ENCODE measurements at regions not wholly inside any gene's neighbourhood (a gene's known extent, or its start where the extent isn't known, plus 50 kb on each side); places are given as distances from the start of the nearest gene placed in this dataset.

- no peak for TF ChIP-seq CTCF (IDR thresholded peaks at IDR 0.05)
- intact Hi-C loops (cut with DNase I): no loop called here
- no peak overlapping the region for H3K27ac ChIP-seq
- no peaks in the 10 kb centered on the region for H3K9me3 ChIP-seq
- H3K4me3 ChIP-seq: no peak overlapping the region
- DNase-seq (ENCODE audit: low spot score in 2 of 2): no peak
- H3K27me3 ChIP-seq: no peaks in the 10 kb centered on the region
- no peaks in the 10 kb centered on the region for H3K36me3 ChIP-seq
- H3K4me1 ChIP-seq: no peaks in the 10 kb centered on the region
Measured at GRCh38 chr1:5803851-5804250, 188.4 kb downstream of the NPHP4 start.

- Histone ChIP-seq H3K4me1 (no peaks in the 10 kb centered on the region), H3K27me3 (no peaks in the 10 kb centered on the region), H3K27ac (no peak overlapping the region), H3K4me3 (no peak overlapping the region), H3K36me3 (no peaks in the 10 kb centered on the region), H3K9me3 (no peaks in the 10 kb centered on the region)
- no peak for DNase-seq (ENCODE audit: low spot score in 2 of 2)
- intact Hi-C loops (cut with DNase I): no loop called here
- TF ChIP-seq CTCF (IDR thresholded peaks at IDR 0.05): no peak
Measured at GRCh38 chr1:5802606-5803005, 189.6 kb downstream of the NPHP4 start.

- H3K4me1 ChIP-seq: no peaks in the 10 kb centered on the region
- no peak for DNase-seq (ENCODE audit: low spot score in 2 of 2)
- no peaks in the 10 kb centered on the region for H3K36me3 ChIP-seq
- intact Hi-C loops (cut with DNase I): no loop called here
- H3K27ac ChIP-seq: no peak overlapping the region
- no peak overlapping the region for H3K4me3 ChIP-seq
- no peaks in the 10 kb centered on the region for H3K9me3 ChIP-seq
- no peaks in the 10 kb centered on the region for H3K27me3 ChIP-seq
- TF ChIP-seq CTCF (IDR thresholded peaks at IDR 0.05): no peak
Measured at GRCh38 chr1:5798904-5799303, 193.3 kb downstream of the NPHP4 start.

GRCh38 chr1:5798151-5798730 lies 194.0 kb downstream of the NPHP4 start:
- Histone ChIP-seq H3K36me3 (no peaks in the 10 kb centered on the region), H3K9me3 (no peaks in the 10 kb centered on the region), H3K27ac (no peak overlapping the region), H3K27me3 (no peaks in the 10 kb centered on the region), H3K4me1 (no peaks in the 10 kb centered on the region), H3K4me3 (no peak overlapping the region)
- no peak for DNase-seq (ENCODE audit: low spot score in 2 of 2)
- TF ChIP-seq CTCF (IDR thresholded peaks at IDR 0.05): no peak
- intact Hi-C loops (cut with DNase I): no loop called here

- no peak for TF ChIP-seq CTCF (IDR thresholded peaks at IDR 0.05)
- Histone ChIP-seq H3K27ac (no peak overlapping the region), H3K36me3 (no peaks in the 10 kb centered on the region), H3K4me3 (no peak overlapping the region), H3K9me3 (no peaks in the 10 kb centered on the region), H3K4me1 (no peaks in the 10 kb centered on the region), H3K27me3 (no peaks in the 10 kb centered on the region)
- intact Hi-C loops (cut with DNase I): no loop called here
- DNase-seq (ENCODE audit: low spot score in 2 of 2): no peak
Measured at GRCh38 chr1:5796028-5796427, 196.2 kb downstream of the NPHP4 start.

- no peaks in the 10 kb centered on the region for H3K36me3 ChIP-seq
- no peaks in the 10 kb centered on the region for H3K27me3 ChIP-seq
- H3K9me3 ChIP-seq: no peaks in the 10 kb centered on the region
- no peaks in the 10 kb centered on the region for H3K4me1 ChIP-seq
- intact Hi-C loops (cut with DNase I): no loop called here
- DNase-seq (ENCODE audit: low spot score in 2 of 2): no peak
- no peak overlapping the region for H3K4me3 ChIP-seq
- TF ChIP-seq CTCF (IDR thresholded peaks at IDR 0.05): no peak
- H3K27ac ChIP-seq: no peak overlapping the region
Measured at GRCh38 chr1:5794279-5794678, 197.9 kb downstream of the NPHP4 start.
